SW 1271 (cell line): ENCODE measurements at regions not wholly inside any gene's neighbourhood (a gene's known extent, or its start where the extent isn't known, plus 50 kb on each side); places are given as distances from the start of the nearest gene placed in this dataset.
A peak's percentile ranks its signal among the peaks of the same experiment; 100 is the strongest.
"Not testable (repeated sequence)": the region's sequence is repeated elsewhere in the genome, so short reads cannot be mapped to it uniquely, and the experiment has no call there.

Source experiments
- DNase-seq, 2 experiments: peaks; one replicate each; lab custom pipeline; 2025; lab: John Stamatoyannopoulos, UW

DNA sequence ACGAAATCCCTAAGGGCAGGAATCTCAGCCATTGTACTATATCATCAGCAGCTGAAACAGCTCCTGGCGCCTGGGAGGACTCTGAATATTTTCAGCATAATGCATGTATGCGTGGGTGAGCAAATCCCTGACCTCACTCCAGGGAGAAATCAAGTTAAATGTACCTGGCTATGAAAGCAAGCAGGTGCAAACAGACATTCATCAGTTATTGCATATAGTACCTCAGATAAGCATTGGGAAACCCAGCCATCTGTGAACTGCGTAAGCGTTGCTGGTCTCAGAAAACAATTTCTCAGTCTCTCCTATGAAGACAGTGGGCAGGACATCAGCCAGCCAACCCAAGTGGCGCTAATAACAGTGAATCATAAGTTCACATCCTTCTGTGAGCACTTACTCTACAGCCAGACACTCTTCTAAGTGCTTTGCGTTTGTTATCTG lies 622.6 kb downstream of the EPM2A start:
- no peak for DNase-seq

GRCh38 chr6:145115638-145116037 lies 619.7 kb downstream of the EPM2A start:
- no peak for DNase-seq

DNA sequence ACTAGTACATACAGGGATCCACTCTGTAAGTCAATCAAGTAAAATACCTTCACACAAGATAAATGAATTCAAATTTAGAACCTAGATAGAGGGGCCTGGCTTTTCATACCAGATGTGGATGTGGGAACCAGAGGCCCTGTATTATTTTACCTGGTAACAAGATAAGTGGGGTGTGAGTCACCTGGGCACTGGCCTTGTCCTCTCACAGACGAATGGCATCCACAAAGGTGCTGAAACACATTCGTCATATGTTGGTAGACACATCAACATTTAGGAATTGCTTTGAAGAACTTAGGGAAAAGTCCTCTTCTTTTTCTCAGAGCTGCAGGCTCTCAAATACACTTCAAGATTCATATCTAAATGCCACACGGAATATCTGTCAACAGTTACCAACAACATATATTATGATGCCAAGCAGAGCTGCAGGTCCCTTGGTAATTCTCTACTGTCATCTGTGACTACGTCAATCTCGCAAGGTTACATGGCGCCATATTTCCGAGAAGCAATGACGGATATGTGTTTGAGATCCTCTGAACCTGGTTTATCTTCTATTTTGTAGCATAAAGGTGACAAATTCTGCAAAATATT lies 618.6 kb downstream of the EPM2A start:
- DNase-seq, result no peak

DNA sequence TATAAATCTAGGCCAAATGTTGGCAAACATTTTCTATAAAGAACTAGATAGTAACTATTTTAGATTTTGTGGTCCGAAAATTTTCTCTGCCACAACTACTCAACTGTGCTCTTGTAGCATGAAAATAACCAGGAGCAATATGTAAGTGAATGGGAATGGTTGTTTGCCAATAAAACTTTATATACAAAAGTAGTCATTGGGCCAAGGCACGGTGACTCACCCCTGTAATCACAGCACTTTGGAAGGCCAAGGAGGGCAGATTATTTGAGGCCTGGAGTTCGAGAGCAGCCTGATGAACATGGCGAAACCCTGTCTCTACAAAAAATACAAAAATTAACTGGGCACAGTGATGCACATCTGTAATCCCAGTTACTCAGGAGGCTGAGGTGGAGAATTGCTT lies 617.1 kb downstream of the EPM2A start:
- DNase-seq, result no peak

- no peak for DNase-seq
Measured at GRCh38 chr6:145119081-145119480, 616.2 kb downstream of the EPM2A start.

DNA sequence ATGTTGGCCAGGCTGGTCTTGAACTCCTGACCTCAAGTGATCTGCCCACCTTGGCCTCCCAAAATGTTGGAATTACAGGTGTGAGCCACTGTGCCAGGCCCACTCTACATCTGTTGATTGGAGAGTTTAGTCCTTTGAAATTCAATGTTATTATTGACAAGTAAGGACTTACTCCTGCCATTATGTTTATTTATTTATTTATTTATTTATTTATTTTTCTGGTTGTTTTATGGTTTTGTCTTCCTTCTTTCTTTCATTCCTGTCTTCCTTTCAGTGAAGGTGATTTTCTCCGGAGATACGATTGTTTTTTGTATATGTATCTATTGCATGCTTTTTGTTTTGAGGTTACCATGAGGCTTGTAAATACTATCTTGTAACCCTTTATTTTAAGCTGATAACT lies 602.6 kb downstream of the EPM2A start:
- no peak for DNase-seq

DNA sequence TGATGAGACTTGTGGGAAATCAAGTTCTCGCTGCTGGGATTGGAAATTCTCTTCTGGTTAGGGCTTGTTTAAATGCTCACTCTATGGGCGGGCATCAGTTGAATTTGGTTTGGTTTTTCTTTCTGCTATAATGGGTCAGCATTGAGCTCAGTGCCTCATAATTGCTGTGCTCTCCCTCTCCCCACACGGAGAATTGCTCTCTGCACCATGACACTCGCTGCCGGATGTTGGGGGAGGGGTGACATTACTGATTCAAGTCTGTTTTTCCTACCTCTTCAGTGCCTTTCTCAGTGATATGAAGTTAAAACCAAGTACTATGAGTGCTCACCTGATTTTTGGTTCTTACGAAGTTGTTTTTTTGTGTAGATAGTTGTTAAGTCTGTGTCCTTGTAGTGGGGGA lies 599.6 kb downstream of the EPM2A start:
- DNase-seq, result no peak

DNA sequence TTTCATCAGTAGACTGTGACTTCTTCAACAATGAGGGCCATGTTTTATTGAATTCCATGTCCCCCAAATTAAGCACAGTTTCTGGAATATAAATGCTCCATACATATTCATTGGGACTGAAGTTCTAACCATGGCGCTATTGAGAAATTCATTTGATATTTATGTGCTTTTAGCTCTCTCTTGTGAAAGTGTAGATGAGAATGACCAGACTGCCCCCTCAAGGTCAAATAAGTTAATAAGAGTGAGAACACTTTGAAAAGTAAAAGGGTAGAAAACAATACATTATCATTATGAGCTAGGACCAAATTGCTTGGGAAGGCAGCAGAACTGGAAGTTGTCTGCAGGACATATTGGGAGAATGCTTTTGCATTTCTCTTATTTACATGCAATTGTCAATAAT lies 597.9 kb downstream of the EPM2A start:
- DNase-seq, result no peak

GRCh38 chr6:145138469-145139139 lies 596.7 kb downstream of the EPM2A start:
- no peak for DNase-seq

- no peak for DNase-seq
Measured at GRCh38 chr6:145139140-145139850, 596.0 kb downstream of the EPM2A start.

DNA sequence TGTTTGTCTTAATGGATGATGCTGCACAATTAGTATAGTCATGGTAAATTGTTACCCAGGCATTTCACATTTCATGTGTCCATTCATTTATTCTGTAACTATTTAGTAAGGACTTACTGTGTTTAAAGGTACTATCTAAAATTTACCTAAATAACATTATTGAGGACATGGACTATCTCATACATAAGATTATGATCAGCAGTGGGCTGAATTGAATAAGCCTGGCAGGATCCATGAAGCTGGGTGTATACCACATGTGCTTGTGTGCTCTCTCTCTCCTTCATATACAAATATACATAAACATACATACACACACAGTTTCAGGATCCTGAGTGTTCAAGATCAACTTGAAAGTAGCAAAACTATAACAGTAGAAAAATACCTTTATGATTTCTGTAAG lies 595.4 kb downstream of the EPM2A start:
- no peak for DNase-seq

DNA sequence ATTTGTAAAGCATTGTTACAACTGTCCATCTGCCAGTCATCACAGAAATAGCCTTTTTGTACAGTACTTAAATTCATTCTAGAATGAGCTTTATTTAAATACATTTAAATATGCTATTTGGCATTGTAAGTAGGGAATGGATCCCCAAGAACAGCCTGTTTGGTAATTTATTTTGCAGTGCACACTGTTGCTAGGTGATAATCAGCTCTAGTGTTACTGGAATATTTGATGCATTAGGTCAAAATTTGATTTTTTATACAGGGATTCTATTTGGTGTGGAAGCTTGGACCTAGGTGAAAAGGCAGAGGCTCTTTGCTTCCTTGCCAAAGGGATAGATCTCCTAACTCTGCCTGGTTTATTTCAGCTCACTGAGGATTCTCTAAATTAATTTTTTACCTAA lies 593.7 kb downstream of the EPM2A start:
- no peak for DNase-seq

- DNase-seq, result no peak
Measured at GRCh38 chr6:145142958-145143357, 592.4 kb downstream of the EPM2A start.

DNA sequence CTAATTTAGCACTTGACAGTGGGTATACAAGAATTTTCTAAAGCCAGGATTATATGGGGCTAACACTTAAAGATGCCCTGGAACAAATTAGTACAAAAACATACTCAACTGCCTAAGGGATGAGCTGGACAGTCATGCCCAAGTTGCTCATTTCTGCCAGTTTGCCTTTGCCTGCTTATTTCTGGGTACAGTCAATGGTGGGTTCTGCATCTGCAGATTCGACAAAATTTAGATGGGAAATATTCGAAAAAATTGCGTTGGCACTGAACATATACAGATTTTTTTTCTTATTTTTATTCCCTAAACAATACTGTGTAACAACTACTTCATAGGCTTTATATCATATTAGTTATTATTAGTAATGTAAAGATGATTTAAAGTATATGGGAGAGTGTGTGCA lies 591.9 kb downstream of the EPM2A start:
- no peak for DNase-seq

DNA sequence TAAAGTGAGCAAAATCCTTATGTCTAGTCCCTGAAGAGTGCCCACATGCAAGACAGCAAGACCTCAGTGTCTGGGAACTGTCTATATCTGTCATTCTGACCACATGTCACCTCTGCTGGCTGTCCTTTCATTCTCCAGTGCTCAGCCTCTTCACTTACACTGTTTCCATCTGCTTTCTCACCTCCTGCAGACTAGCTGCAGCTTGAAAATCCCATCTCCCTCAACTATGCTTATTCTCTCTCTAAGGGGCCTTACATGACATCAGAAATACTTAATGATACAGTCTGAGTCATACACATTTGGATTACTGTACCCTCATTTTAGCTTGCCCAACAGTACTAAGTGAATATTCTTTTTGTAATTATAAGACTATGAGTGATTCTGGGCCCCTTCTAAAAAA lies 587.8 kb downstream of the EPM2A start:
- DNase-seq, result no peak

DNA sequence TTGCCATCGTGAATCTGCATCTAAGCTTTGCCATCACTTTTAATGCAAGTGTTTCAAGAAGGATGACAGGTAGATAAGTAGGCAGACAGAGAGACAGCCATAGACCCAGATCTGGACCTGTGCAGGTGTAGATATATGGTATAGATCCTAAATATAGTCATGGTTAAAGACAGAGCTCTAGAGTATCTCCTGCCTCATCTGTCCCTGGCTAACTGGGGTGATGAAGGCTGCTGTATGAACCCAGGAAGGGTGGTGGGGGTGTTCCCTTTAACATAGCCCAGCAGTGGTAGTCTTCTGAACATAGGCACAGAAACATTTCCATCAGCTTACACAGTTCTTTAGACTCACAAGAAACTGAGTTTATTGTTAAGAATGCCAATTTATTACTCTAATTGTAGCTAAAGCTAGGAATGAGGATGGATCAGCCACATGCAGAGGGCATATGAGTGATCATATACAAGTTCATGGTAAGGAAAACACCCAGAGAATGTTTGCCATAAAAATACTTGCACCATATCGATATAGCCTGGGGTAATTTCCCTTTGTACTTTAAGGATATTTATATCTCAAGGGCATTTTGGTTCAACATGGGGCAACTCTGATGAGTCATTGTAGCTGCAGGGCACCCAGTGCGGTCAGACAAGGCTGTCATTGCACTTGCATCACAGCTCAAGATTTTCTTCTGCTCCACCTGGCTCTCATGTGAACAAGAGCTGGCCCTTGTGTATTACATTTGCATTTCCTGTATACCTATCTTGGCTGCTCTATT lies 587.2 kb downstream of the EPM2A start:
- peak in 1 of 2 experiments; percentile 53 for DNase-seq

- no peak for DNase-seq
Measured at GRCh38 chr6:145148776-145149175, 586.5 kb downstream of the EPM2A start.

DNA sequence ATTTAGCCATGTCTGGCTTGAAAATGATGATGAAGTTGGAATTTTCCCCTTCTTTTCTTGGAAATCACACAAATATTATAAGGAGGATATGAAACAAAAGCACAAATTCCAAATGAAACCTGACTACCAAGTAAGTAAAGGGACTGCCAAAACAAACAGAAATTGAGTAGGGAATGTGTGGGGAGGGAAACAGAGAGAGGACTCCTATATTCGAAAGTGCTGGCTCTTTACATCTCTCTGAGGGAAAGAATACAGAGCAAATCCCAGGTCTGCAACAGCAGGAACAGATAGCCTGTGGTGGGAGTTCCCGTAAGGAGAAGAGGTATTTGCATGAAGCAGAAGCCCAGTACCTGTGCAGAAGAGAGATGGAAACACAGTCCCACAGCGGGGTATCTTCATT lies 583.7 kb downstream of the EPM2A start:
- DNase-seq, result no peak

DNA sequence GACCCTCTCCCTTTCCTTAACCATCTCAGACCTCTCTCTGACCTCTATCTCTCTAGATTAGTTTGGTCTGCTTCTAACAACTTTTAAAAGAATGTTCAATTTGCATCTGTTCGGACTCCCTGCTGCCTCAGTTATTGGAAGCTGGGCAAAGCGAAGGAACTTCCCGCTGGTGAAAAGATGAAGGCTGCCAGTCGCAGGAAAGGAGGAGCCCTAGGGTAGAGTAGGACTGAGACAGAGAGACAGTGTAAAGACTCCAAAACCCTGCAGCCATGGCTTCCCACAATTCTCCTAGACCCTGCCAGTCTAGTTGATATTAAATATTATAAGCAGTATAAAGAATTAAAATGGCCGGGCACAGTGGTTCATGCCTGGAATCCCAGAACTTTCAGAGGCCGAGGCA lies 581.8 kb downstream of the EPM2A start:
- no peak for DNase-seq

- no peak for DNase-seq
Measured at GRCh38 chr6:145155411-145155810, 579.9 kb downstream of the EPM2A start.

DNA sequence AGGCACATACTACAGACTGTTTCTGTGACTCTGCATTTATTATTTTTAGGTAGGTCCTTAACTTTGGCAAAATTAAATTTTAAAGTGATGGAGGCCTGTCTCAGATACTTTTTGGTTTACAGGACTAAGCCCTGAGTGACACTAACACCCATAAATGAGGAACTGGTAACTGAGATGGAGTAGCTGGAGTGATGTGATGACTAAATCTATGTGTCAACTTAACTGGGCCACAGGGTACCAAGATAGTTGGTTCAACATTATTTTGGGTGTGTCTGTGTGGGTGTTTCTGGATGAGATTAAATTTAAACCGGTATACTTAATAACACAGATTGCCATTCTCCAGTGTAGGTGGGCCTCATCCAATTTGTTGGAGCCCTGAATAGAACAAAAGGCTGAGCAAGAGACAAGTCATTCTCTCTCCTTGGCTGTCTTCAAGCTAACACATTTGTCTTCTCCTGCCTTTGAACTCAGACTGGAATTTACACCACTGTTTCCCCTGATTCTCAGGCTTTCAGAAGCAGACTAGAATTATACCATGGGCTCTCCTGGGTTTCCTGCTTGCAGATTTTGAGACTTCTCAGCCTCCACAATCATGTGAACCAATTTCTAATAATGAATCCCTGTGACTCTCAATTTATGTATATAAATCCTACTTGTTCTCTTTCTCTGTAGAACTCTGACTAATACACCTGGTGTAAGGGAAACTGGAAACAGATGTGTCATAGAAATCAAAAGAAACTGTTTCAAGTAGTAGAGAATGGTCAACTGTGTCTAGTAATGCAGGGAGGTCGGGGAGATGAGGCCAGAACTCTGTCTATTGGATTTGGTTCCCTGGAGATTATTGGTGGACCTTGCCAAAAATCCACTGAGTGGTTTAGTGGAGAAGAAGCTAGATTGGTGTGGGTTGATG lies 579.2 kb downstream of the EPM2A start:
- no peak for DNase-seq

GRCh38 chr6:145158636-145159035 lies 576.7 kb downstream of the EPM2A start:
- DNase-seq, result not testable (repeated sequence)
